GM12872 (cell line): ENCODE measurements at regions not wholly inside any gene's neighbourhood (a gene's known extent, or its start where the extent isn't known, plus 50 kb on each side); places are given as distances from the start of the nearest gene placed in this dataset.

Source experiments
- CTCF ChIP-seq: IDR thresholded peaks from 3 replicates; pipeline ENCODE4 v1.5.1; 2011; ENCODE audit warnings: low read depth, mild to moderate bottlenecking, low read length, moderate library complexity; ENCODE audit not compliant: insufficient read depth

GRCh38 chr14:86423214-86423613 lies 893.3 kb downstream of the FLRT2 start:
- TF ChIP-seq CTCF = no peak

- no peak for TF ChIP-seq CTCF
Measured at GRCh38 chr14:86420131-86420530, 890.2 kb downstream of the FLRT2 start.

GRCh38 chr14:86414146-86414545 lies 884.2 kb downstream of the FLRT2 start:
- no peak for TF ChIP-seq CTCF

- no peak for TF ChIP-seq CTCF
Measured at GRCh38 chr14:86404989-86405649, 875.2 kb downstream of the FLRT2 start.

- no peak for TF ChIP-seq CTCF
Measured at GRCh38 chr14:86404425-86404824, 874.5 kb downstream of the FLRT2 start.

- TF ChIP-seq CTCF = no peak
Measured at GRCh38 chr14:86402545-86402944, 872.6 kb downstream of the FLRT2 start.

GRCh38 chr14:86391085-86391484 lies 861.1 kb downstream of the FLRT2 start:
- no peak for TF ChIP-seq CTCF
